SHP77 treated with DMSO at 0.1 percent for 48 hours (cell line): ENCODE measurements at regions not wholly inside any gene's neighbourhood (a gene's known extent, or its start where the extent isn't known, plus 50 kb on each side); places are given as distances from the start of the nearest gene placed in this dataset.
"Not testable (repeated sequence)": the region's sequence is repeated elsewhere in the genome, so short reads cannot be mapped to it uniquely, and the experiment has no call there.

Source experiments
- DNase-seq: peaks from one replicate; lab custom pipeline; 2025; lab: John Stamatoyannopoulos, UW

DNA sequence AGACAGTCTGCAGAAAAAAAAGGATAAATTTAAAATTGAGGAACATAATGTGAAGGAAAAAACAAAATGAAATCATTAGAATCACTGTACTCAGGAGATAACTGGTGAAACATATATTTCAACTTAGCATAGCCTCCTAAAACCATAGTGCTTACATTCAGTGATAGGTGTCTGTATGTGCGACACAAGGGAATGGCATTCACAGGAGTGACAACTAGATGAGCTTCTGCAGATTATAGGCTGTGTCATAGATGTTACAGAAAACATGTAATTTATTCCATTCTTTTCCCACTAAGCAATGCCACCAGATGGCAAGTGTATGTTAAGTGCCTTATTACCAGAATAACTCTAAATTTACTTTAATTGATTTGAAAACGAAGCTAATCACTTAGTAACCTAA lies 960.0 kb upstream of the PCDH20 start:
- no peak for DNase-seq

- no peak for DNase-seq
Measured at GRCh38 chr13:62371737-62372136, 956.1 kb upstream of the PCDH20 start.

DNA sequence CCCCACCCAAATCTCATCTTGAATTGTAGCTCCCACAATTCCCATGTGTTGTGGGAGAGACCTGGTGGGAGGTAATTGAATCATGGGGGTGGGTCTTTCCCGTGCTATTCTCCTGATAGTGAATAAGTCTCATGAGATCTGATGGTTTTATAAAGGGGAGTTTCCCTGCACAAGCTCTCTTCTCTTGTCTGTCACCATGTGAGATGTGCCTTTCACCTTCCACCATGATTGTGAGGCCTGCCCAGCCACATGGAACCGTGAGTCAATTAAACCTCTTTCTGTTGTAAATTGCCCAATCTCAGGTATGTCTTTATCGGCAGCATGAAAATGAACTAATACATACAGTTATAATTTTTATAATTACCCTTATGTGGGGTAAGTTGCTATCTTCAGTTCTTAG lies 952.3 kb upstream of the PCDH20 start:
- not testable (repeated sequence) for DNase-seq

DNA sequence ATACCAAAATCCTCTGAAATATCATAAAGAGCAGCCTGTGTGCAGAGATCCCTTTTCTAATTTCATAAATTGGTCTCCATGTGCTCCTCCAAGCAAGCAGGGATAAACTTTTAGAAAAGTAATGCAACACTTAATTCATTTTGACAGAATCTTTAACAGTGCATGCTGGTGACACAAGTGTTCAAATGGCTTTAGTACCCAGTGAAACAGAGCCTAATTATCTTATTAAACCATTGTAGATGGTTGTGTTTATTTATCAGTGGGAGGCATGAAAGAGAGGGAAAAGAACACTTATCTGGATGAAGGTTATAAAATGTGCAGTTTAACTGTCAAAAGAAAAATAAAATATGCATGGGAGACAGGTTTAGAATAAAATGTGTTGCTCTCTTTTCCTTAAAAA lies 945.0 kb upstream of the PCDH20 start:
- DNase-seq = no peak

GRCh38 chr13:62358646-62358932 lies 942.9 kb upstream of the PCDH20 start:
- DNase-seq = no peak

DNA sequence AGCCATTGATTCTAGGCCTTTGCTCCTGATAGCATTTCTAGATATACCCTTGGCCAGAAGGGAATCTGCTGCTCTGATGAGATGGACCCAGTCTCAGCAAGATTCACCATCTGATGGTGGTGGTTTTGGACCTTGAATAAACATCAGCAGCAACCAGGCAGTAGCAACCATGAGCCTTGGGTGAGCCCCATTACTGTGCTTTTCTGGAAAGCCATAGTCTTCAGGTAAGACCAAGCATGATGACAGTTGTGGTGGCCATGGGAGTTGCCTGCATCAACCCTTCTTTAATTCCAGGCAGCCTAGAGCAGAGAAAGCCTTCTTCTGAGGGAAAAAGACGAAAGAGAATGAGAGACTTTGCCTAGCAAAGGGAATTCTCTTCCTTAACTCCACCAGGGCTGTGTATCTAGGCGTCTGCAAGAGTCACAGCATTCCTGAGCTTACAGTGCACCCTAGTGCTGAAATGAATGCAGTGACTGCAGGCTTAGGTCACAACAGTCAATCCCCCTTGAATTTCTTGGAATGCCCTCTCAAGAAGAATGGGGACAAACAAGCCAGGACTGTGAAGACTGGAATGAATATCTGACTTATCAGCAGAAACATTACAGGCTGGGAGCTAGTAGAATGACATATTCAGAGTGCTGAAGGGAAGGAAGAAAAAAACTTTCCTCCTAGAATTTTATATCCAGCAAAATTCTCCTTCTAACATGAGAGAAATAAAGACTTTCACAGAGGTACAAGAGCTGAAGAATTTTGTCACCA lies 942.4 kb upstream of the PCDH20 start:
- peak; percentile 7 for DNase-seq

- no peak for DNase-seq
Measured at GRCh38 chr13:62356977-62357376, 941.3 kb upstream of the PCDH20 start.

DNA sequence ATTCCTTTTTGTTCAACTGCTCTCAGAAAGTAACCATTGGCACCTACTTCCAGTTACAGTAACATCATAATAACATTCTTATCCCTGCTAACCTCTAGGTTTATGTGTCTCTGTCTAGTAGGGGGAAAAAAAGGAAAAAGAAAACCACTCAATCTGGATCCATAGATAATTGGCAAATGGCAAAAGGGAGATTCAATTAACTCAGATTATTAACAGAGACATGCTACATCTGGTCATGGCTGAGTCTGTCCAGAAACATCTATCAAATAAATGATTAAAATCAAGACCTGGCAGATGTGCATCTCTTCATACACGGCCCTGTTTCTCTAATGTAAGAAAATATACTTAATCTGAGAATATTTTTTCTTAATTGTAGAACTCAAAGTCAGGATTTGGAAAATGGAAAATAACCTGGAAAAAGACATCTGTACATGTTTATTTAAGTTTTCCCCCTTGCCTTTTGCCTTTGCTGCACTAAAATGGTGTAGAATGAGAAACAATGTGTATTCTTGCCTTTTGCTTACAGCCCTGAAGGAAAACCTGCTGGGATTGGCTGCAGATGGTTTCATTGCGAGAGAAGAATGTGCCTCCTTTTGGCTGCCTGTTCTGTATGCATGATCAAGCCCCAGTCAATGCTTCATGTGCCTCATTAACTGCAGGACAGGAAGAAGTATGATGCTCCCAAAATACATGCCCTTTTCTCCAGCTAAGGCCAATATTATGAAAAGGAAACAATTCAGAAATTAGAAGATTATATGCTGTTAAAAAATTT lies 921.6 kb upstream of the PCDH20 start:
- DNase-seq = no peak

GRCh38 chr13:62336507-62336906 lies 920.9 kb upstream of the PCDH20 start:
- no peak for DNase-seq

- no peak for DNase-seq
Measured at GRCh38 chr13:62333466-62333865, 917.8 kb upstream of the PCDH20 start.

GRCh38 chr13:62331384-62331783 lies 915.7 kb upstream of the PCDH20 start:
- no peak for DNase-seq

- no peak for DNase-seq
Measured at GRCh38 chr13:62327367-62327766, 911.7 kb upstream of the PCDH20 start.

DNA sequence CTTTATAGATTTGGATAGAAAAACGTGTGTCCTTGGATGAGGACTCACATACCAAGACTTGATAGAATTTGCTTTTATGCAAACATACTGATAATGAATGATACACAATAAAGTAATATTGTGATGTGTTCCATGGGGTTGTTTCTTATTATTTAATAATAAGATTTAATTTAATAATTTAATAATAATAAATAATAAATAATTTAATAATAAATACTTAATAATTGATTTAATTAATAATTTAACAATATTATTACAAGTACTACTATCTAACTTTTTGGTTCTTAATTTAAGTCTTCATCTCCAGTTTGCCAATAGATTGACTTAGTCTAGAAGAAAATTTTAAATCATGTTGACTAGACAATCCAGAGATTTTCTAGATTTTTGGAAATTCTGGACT lies 909.2 kb upstream of the PCDH20 start:
- DNase-seq = no peak

DNA sequence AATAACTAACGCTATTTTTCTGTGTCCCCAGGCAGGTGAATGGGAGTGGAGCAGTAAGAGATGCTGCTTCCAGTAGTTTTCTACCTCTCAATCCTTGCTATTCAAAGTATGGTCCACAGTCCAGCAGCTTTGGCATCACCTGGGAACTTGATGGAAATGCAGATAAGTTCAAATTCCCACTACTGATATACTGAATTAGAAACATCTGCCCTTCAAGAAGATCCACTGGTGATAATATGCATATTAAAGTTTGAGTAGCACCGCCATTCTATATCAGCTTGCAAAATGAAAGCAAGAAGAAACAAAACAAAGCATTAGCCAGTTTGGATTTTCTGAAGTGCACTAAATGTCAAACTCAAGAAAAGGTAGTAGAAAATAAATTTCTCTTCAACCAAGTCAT lies 906.2 kb upstream of the PCDH20 start:
- DNase-seq = no peak

GRCh38 chr13:62321139-62321538 lies 905.5 kb upstream of the PCDH20 start:
- DNase-seq = no peak

DNA sequence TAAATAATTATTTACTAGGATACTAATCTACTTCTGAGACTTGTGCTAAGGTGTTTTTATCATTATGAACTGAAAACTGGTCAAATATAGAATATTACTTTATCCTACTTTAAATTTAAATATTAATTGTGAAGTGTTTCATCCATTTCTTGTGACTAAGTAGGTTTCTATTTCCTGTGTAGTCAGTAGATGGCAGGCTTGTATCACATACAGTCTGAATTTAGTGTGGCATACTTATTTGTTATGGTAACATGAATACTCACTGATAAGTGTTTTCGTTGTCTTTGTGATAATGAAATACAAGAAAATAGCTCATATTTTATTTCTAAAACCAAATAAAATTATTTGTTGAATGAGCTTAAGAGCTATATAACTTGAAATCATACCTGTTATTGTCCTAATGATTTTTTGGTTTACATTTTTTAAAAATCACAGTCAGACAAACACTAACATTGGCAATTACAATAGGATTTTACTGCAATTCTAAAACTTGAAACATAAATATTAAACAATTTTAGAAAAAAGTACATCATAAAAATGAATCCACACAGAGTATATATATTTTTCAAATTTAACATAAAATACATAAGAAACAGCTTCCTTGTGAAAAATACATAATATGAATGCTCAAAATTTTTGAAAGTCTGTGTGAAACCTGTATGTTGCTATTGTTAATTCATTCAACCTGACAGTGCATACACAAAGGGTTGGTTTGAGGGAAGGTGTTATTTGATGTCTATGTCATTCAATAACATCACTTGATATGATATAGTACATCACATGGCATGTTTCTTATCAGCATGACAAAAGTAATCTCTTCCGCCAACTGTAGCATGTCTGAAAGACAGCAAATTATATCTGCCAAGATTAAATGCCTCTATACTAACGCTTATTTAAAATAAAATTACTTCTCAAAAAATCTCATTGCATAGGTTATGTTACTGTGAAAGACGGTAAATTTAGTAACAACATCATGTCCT lies 904.8 kb upstream of the PCDH20 start:
- DNase-seq = peak; percentile 20

DNA sequence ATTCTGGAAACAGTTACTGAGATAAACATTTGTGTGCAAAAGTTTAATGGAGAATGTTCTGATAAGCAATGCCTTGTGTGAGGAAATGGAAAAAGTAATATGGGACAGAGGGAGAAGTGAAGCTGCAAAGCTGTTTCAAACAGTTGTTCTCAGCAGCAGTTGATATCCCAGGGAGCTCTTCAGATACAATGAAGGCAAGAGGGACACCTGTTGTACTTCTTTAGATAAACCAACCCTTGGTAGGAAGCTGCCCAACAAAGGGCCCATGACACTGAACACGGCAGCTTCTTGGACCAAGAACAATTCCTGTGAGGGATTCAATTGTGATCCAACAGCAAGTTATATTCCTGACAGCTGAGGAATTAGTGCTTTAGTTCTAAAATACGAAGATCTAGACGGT lies 894.3 kb upstream of the PCDH20 start:
- DNase-seq = no peak

DNA sequence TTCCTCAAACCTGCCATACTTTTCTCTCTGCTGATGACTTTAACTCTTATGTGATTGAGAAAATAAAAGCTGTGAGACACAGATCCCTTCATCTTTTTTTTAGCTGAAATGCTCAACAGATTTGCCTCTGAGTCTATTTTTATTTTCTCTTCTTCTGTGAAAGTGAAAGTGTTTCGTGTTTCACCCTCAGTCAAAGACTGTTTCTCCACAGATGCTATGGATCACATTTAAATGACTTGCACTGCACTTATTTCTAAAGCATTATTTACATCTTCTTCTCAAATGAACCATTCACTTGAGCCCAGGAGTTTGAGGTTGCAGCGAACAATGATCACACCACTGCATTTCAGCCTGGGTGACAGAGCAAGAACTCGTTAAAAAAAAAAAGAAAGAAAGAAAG lies 890.1 kb upstream of the PCDH20 start:
- no peak for DNase-seq

DNA sequence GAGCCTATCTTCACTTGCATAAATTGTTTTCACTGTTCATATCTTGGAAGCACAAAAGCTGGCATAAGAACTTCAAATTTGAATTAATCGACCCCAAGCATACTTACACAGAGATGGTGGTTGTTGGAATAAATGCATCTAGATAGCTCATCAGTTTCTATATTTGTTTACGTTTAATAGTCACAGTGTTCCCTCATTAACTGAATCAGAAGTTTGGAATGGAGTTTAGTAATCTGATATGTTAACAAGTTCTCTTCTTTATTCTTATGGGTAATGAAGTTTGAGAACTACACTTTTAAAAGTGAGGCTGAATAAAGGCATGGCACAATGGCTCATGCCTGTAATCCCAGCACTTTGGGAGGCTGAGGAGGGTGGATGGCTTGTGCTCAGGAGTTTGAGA lies 886.7 kb upstream of the PCDH20 start:
- no peak for DNase-seq

DNA sequence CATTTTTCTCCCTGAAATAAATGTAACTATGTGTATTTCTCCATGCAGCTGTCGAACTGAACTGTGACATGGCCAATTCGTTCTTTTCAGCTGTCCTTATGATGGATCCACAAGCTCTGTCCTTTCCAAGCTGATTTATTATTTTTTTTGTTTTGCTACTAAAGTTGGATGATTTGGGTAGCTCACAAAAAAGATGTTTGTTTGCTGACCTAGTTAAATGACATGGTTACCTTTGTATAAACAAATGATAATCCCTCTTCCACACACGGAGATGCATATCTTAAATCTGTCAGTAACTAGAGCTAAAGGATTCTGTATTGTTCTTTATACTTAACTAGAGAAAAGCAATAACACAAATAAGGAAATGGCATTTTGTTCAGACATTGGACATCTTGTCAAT lies 884.3 kb upstream of the PCDH20 start:
- DNase-seq = peak; percentile 78

- DNase-seq = no peak
Measured at GRCh38 chr13:62296812-62297211, 881.2 kb upstream of the PCDH20 start.

DNA sequence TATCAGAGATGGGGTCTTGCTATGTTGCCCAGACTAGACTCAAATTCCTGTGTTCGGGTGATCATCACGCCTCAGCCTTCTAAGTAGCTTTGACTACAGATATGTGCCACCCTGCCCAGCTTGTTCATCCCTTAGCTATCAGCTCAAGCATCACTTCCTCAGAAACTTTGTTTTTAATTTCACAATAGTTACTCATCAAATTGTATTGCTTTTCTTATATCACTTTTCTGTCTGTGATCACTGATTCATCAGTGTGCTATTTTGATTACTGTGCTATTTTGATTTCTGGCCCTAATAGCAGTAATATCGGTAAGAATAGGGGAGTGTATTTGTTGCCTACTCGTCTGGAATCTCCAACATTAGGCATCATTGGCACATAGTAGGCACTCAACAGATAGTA lies 878.6 kb upstream of the PCDH20 start:
- DNase-seq = no peak
